ENCODE measurements at regions not wholly inside any gene's neighbourhood (a gene's known extent, or its start where the extent isn't known, plus 50 kb on each side); places are given as distances from the start of the nearest gene placed in this dataset.

- TF ChIP-seq ZHX1 (conservative IDR thresholded peaks at IDR 0.05; ENCODE audit: low read length): no peak
- no peak for TF ChIP-seq GATAD2B (IDR thresholded peaks at IDR 0.05; ENCODE audit: borderline replicate concordance)
- TF ChIP-seq, protein P1, sequence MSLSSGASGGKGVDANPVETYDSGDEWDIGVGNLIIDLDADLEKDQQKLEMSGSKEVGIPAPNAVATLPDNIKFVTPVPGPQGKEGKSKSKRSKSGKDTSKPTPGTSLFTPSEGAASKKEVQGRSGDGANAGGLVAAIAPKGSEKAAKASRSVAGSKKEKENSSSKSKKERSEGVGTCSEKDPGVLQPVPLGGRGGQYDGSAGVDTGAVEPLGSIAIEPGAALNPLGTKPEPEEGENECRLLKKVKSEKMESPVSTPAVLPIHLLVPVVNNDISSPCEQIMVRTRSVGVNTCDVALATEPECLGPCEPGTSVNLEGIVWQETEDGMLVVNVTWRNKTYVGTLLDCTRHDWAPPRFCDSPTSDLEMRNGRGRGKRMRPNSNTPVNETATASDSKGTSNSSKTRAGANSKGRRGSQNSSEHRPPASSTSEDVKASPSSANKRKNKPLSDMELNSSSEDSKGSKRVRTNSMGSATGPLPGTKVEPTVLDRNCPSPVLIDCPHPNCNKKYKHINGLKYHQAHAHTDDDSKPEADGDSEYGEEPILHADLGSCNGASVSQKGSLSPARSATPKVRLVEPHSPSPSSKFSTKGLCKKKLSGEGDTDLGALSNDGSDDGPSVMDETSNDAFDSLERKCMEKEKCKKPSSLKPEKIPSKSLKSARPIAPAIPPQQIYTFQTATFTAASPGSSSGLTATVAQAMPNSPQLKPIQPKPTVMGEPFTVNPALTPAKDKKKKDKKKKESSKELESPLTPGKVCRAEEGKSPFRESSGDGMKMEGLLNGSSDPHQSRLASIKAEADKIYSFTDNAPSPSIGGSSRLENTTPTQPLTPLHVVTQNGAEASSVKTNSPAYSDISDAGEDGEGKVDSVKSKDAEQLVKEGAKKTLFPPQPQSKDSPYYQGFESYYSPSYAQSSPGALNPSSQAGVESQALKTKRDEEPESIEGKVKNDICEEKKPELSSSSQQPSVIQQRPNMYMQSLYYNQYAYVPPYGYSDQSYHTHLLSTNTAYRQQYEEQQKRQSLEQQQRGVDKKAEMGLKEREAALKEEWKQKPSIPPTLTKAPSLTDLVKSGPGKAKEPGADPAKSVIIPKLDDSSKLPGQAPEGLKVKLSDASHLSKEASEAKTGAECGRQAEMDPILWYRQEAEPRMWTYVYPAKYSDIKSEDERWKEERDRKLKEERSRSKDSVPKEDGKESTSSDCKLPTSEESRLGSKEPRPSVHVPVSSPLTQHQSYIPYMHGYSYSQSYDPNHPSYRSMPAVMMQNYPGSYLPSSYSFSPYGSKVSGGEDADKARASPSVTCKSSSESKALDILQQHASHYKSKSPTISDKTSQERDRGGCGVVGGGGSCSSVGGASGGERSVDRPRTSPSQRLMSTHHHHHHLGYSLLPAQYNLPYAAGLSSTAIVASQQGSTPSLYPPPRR (CRISPR knock-in tag; IDR thresholded peaks at IDR 0.05; ENCODE audit: borderline replicate concordance): no peak
- TF ChIP-seq KLF10 (CRISPR knock-in tag; IDR thresholded peaks at IDR 0.05): no peak
- no peak for TF ChIP-seq ZC3H4 (CRISPR knock-in tag; IDR thresholded peaks at IDR 0.05; ENCODE audit: borderline replicate concordance)
- TF ChIP-seq THRA (IDR thresholded peaks at IDR 0.05): no peak
These were observed 83.5 kb downstream of the SLC25A47 start for GRCh38 chr14:100406505-100407131.
